Gastroesophageal sphincter (tissue), 3 donors: ENCODE measurements at regions not wholly inside any gene's neighbourhood (a gene's known extent, or its start where the extent isn't known, plus 50 kb on each side); places are given as distances from the start of the nearest gene placed in this dataset.

ENCODE experiments used
- CTCF ChIP-seq, 4 experiments: fragments of 200-600 bp in 2 of 4; fragments of 450-650 bp in 2 of 4; sonication (generic) in 1 of 4; IDR thresholded peaks; one replicate each; pipeline ENCODE4 v1.5.1; 2017 to 2019; ENCODE audit warnings: antibody characterized with exemption in 4 of 4, mild to moderate bottlenecking in 2 of 4, moderate library complexity in 2 of 4
- EP300 ChIP-seq: sonication (generic); formaldehyde crosslinking; IDR thresholded peaks from one replicate; pipeline ENCODE4 v1.6.1; 2017; ENCODE audit warnings: antibody characterized with exemption, mild to moderate bottlenecking
- POLR2A ChIP-seq, 2 donors: fragments of 450-650 bp; IDR thresholded peaks; one replicate each; pipeline ENCODE4 v1.6.1; 2017; ENCODE audit warnings: antibody characterized with exemption in 2 of 2, mild to moderate bottlenecking in 2 of 2, moderate library complexity in 1 of 2

- TF ChIP-seq CTCF (IDR thresholded peaks at IDR 0.05): no peak
- no peak for TF ChIP-seq POLR2A (IDR thresholded peaks at IDR 0.05)
- no peak for TF ChIP-seq EP300
These were observed 466.3 kb downstream of the TBC1D22A start for GRCh38 chr22:47228767-47229166.
